Glutamatergic neuron (in vitro differentiated cells): ENCODE measurements at regions not wholly inside any gene's neighbourhood (a gene's known extent, or its start where the extent isn't known, plus 50 kb on each side); places are given as distances from the start of the nearest gene placed in this dataset.

ENCODE experiments used
- DNase-seq: peaks from one replicate; pipeline ENCODE4 v3.0.0; 2022
- H3K27ac Mint-ChIP-seq: one replicate; pipeline ENCODE4 v1.8.0; 2020; ENCODE audit warnings: mild to moderate bottlenecking, mixed read lengths, inconsistent platforms; ENCODE audit not compliant: unreplicated experiment
- H3K27me3 Mint-ChIP-seq: one replicate; pipeline ENCODE4 v1.8.0; 2020; ENCODE audit warnings: mild to moderate bottlenecking, moderate library complexity, mixed read lengths, inconsistent platforms; ENCODE audit not compliant: unreplicated experiment
- H3K36me3 Mint-ChIP-seq: one replicate; pipeline ENCODE4 v1.8.0; 2020; ENCODE audit warnings: mild to moderate bottlenecking, mixed read lengths, inconsistent platforms; ENCODE audit not compliant: unreplicated experiment
- H3K4me1 Mint-ChIP-seq: one replicate; pipeline ENCODE4 v1.8.0; 2020; ENCODE audit warnings: mild to moderate bottlenecking, low read depth, mixed read lengths, inconsistent platforms; ENCODE audit not compliant: unreplicated experiment
- H3K4me3 Mint-ChIP-seq: one replicate; pipeline ENCODE4 v1.8.0; 2020; ENCODE audit warnings: mild to moderate bottlenecking, mixed read lengths, inconsistent platforms; ENCODE audit not compliant: unreplicated experiment
- H3K9me3 Mint-ChIP-seq: one replicate; pipeline ENCODE4 v1.8.0; 2020; ENCODE audit warnings: mild to moderate bottlenecking, moderate library complexity, mixed read lengths, inconsistent platforms; ENCODE audit not compliant: unreplicated experiment
- TF ChIP-seq, protein P1 (sequence below): fragments of 200-600 bp; sonication (generic); IDR thresholded peaks from one replicate; pipeline ENCODE4 v1.5.0; 2021; ENCODE audit not compliant: partially characterized antibody, unreplicated experiment

DNA sequence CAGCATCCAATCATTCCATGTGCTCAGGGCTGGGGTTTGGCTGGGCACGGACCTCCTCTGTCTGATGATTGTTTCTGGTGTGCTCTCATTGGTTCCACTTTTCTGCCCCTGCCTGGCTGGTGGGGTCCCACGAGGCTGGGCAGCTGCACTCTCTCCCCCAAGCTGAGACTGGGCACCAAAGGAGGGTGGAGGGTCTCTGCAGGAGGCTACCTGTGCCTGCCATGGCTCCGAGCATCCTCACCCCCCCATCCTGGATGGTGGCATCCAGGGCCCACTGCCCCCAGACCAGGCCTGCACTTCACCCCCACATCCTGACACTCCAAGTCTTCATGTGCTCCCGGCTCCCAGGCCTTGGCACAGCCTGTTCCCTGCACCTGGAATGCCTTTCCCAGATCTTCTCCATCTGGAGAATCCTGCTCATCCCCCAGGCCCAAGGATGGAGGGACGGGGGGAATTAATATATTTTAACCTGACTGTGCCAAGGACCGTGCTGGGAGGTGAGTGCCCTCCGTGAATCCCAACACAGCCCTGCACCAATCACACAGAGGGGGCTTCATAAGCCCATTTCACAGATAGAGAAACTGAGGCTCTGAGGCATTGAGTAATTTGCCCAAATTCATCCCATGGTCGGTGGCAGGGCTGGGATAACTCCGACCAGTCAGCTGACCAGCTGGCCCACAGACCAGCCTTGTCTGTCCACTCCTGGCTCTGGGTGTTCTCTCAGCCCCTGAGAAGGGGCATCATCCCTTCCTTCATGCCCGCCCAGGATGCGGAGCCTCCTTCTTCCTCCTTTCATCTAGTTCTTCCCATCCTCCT is 403.4 kb downstream of the MATN1 start:
- TF ChIP-seq, protein P1, sequence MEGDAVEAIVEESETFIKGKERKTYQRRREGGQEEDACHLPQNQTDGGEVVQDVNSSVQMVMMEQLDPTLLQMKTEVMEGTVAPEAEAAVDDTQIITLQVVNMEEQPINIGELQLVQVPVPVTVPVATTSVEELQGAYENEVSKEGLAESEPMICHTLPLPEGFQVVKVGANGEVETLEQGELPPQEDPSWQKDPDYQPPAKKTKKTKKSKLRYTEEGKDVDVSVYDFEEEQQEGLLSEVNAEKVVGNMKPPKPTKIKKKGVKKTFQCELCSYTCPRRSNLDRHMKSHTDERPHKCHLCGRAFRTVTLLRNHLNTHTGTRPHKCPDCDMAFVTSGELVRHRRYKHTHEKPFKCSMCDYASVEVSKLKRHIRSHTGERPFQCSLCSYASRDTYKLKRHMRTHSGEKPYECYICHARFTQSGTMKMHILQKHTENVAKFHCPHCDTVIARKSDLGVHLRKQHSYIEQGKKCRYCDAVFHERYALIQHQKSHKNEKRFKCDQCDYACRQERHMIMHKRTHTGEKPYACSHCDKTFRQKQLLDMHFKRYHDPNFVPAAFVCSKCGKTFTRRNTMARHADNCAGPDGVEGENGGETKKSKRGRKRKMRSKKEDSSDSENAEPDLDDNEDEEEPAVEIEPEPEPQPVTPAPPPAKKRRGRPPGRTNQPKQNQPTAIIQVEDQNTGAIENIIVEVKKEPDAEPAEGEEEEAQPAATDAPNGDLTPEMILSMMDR, result no peak
- H3K9me3 Mint-ChIP-seq, result peaks cover 11% of the 10 kb centered on the region
- H3K4me1 Mint-ChIP-seq, result peaks cover 20% of the 10 kb centered on the region
- peaks cover 8% of the 10 kb centered on the region for H3K36me3 Mint-ChIP-seq
- H3K27ac Mint-ChIP-seq, result no peak overlapping the region
- H3K27me3 Mint-ChIP-seq, result peaks cover 9% of the 10 kb centered on the region
- no peak overlapping the region for H3K4me3 Mint-ChIP-seq
- no peak for DNase-seq

DNA sequence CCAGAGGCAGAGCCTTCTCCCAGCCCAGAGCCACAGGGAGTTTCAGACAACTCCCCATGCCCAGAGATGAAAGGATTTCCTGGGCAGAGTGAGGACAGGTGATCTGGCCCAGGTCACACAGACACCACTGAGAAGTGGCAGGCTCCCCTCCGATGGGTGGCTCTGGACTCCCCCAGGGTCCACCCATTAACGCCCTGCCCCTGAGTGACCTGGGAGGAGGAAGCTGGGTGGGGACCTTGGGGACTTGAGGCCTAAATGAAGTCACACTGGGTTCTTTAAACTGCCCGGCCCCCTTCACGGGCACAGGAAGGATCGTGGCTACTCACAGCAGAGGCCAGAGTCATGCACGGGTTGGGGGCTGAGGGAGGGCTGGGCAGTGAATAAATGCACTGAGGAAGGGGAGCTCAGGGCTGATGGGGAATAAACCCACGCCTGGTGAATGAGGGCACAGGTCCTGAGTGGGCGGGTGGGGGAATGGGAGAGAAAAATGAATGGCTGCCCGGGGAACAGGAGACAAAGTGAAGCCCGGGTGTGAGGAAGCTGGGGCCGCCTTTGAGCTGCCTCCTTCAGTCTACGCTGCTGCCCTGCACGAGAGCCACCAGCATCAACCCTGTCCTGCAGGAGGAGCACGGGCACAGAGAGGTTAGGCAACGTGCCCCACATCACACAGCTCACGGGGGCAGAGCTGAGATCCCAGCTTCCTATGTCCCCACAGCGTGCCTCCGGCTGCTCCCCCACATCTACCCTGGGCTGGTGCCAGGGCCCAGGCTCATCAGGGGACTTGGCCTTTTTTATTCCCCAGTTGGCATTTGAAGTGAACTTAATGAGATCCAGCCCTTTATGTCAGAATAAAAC is 404.3 kb downstream of the MATN1 start:
- no peak for DNase-seq
- H3K27ac Mint-ChIP-seq, result no peak overlapping the region
- H3K9me3 Mint-ChIP-seq, result peaks cover 11% of the 10 kb centered on the region
- H3K36me3 Mint-ChIP-seq, result peaks cover 8% of the 10 kb centered on the region
- peaks cover 16% of the 10 kb centered on the region for H3K4me1 Mint-ChIP-seq
- TF ChIP-seq, protein P1, result no peak
- no peak overlapping the region for H3K4me3 Mint-ChIP-seq
- H3K27me3 Mint-ChIP-seq, result peaks cover 7% of the 10 kb centered on the region

DNA sequence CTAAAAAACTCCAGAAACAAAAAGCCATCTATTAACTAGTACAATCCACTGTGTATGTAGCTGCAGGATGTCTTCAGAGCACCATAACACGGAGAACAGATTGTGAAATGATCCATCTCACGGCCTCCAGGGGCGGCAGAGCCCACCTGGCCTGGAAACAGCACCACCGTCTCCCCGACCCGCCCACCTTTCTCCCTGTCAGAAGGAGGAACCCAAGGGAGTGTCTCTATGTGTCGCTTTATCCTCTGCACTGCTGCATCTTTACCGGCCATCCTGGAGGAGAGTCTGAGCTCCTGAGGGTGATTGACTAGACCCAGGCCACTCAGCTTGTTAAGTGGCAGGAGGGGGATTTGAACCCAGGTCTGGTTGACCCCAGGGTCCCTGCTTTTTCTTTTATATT is 405.0 kb downstream of the MATN1 start:
- H3K27me3 Mint-ChIP-seq, result peaks cover 7% of the 10 kb centered on the region
- H3K4me3 Mint-ChIP-seq, result no peak overlapping the region
- H3K27ac Mint-ChIP-seq, result no peak overlapping the region
- DNase-seq, result no peak
- H3K36me3 Mint-ChIP-seq, result peaks cover 8% of the 10 kb centered on the region
- H3K4me1 Mint-ChIP-seq, result peaks cover 16% of the 10 kb centered on the region
- TF ChIP-seq, protein P1, result no peak
- peaks cover 11% of the 10 kb centered on the region for H3K9me3 Mint-ChIP-seq

DNA sequence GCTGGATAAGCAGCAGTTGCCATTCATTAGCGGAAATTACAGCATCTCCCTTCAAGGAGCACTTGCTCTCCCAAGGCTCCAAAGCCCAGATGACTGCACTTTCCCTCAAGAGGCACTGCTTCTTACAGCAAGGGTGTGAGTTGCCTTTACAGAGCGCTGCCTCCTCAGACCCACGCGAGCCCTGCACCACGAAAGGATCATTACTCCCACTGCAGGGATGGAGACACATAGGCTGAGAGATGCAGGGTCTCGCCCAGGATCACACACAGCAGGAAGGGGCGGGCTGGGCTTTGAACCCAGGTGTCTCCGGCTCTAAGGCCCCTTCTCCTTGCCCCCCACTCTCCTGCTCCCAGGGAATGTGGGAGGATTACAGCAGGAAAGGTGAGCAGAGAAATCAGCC is 405.5 kb downstream of the MATN1 start:
- Mint-ChIP-seq H3K36me3 (peaks cover 8% of the 10 kb centered on the region), H3K9me3 (peaks cover 8% of the 10 kb centered on the region), H3K4me3 (no peak overlapping the region), H3K4me1 (peaks cover 16% of the 10 kb centered on the region), H3K27ac (no peak overlapping the region), H3K27me3 (peaks cover 7% of the 10 kb centered on the region)
- DNase-seq, result no peak
- TF ChIP-seq, protein P1, result no peak

DNA sequence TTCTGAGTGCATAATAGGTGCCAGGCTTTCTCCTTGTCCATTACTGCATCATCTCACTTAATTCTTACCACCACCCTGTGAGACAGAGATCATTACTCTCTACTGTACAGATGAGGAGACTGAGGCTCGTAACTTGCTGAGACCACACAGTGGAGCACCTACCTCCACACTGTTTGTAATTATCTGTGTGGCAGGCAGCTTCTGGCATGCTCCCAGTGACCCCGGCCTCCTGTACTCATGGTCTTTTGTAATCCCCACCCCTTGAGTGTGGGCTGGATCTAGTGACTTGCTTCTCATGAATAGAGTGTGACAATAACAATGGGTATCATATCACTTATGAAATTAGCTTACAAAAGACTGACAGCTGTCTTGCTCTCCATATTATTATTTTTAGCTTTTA is 407.3 kb downstream of the MATN1 start:
- TF ChIP-seq, protein P1, result no peak
- Mint-ChIP-seq H3K4me3 (no peak overlapping the region), H3K36me3 (peaks cover 8% of the 10 kb centered on the region), H3K27ac (no peak overlapping the region), H3K27me3 (peaks cover 5% of the 10 kb centered on the region), H3K4me1 (peaks cover 6% of the 10 kb centered on the region), H3K9me3 (peaks cover 8% of the 10 kb centered on the region)
- no peak for DNase-seq
